ENCODE measurements at regions not wholly inside any gene's neighbourhood (a gene's known extent, or its start where the extent isn't known, plus 50 kb on each side); places are given as distances from the start of the nearest gene placed in this dataset.

DNA sequence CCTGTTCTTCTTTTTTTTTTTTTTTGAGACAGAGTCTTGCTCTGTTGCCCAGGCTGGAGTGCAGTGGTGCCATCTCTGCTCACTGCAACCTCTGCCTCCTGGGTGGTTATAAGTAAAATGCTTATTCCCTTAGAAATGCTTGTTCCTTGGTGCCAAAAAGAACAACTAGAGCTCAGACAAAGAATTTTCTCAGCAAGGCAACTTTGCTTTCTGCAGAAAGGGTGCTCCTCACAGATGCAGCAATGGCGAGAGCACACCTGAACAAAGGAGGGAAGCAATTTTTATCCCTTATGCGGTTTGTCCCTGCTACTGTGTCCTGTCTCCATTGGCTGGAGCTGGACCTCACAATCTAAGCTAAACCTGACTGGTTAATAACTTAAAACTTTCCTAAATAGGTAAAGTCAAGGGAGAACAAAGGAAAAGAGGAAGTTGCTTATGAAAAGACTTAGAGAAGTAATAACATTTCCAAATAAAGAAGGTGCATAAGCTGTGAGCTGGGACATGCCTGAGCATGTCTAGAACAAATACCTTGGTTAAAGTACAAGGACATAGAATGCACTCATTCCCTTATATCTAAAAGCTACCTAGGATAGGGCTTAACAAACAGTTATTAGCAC, 90.0 kb upstream of the PRR5 start:
- no peak for DNase-seq

DNA sequence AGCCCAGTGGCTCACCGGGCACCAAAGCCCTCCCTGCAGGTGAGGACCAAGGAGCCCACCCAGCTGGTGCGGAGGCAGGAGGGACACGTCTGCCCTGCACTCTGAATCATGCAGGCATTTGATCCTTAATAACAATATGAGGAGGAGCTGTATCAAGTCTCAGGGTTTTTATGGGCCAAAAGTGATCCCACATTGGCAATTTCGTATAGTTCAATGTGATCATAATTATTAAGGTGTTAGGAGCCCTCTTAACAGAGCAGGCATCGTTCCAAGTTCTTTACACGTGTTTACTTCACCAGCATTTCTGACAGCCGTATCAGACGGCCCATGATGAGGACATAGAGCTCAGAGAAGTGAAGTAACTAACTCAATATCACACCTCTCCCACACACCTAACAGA, 91.9 kb upstream of the PRR5 start:
- no peak for DNase-seq

DNA sequence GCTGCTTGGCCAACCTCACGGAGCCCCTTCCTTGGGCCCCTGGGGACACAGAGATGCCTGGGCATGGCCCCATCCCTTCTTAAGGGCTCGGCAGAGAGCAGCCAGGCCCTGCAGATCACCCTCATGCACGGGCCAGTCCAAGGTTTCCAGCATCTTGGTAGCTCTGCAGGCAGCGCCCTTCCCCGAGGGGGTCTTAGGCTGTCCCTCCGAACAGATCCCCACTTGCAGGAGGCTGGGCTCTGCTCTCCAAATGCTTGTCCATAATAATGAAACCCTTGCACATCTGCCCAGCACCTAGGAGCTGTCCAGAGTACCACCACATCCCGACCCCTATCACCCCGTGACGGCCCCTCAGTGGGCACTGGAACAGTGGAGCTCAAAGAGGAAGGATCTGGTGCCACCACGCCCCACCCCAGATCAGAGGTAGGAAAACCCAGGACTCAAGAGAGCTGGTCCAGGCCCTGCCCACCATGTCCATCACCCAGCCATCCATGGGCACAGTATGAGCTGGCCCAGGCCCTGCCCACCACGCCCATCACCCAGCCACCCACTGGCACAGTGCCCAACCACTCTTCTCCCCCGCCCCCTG, 92.5 kb upstream of the PRR5 start:
- no peak for DNase-seq

DNA sequence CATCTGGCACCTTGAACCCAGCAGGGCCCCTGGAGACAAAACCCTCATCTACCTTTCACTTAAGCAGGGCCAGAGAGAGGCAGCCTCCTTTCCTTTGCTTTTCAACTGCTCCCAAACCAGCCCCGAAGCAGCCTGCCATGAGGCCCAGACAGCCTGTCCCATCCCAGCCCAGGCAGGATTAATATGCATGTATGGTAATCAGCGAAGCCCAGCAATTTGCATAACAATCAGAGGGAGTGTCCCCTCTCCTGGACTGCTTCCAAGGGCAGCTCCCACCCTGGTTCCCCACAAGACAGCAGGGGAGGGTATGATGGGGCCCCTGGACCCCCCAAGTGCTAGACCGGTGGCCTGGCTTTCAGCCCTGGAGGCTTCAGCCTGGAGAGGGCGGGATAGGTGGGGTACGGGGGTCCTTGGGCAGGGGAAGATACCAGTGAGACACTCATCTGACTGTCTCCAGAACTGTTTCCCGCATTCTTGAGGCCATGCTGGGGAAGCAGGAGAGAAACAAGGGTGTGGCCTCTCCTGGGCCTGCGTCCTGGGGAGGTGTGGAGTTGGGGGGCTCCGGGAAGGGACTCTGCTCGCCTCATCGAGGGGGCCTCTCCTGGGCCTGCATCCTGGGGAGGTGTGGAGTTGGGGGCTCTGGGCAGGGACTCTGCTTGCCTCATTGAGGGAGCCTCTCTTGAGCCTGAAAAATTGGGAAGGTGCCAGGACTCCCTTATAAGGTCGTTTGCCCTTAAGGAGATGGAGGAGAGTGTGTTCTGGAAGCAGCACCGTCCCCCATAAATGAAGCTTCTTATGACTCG, 93.2 kb upstream of the PRR5 start:
- DNase-seq: no peak

DNA sequence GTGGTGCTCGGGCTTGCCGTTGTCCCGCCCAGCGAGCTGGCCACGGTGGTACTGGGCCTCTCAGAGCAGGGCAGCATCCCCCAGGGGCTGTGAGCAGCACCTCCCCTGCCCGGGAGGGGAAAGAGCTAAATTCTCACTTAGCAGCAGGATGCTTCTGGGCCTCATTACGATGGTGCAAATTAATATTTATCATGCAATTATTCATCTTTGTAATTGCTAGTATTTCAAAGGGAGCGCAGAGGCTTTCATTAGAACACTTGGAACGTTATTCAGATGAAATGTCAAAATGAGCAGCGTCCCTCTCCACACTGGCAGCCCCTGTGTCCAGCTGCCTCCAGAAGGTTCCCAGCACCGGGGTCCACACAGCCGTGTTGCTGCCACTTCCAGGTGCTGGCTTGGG, 95.9 kb upstream of the PRR5 start:
- DNase-seq: no peak

DNA sequence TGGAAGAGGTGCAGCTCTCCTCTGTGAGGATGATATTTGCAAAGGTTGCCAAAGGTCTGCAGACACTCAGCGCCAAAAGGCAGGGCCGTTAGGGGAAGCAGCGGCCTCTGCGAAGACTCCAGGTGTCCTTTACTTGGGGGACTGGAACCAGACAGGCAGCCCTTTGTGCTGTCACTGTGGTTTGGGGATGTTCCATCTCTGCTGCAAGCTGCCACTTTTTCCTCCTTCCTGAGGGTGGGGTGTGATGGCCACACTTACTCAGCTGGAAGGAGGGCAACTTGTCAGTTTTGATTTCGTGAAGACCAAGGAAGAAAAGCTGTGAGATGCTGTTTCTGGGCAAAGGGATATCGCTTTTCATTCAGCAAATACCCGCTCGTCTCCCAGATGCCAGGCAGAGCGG, 96.5 kb upstream of the PRR5 start:
- peak in 2 of 3 donors; percentile 31 to 35 for DNase-seq

DNA sequence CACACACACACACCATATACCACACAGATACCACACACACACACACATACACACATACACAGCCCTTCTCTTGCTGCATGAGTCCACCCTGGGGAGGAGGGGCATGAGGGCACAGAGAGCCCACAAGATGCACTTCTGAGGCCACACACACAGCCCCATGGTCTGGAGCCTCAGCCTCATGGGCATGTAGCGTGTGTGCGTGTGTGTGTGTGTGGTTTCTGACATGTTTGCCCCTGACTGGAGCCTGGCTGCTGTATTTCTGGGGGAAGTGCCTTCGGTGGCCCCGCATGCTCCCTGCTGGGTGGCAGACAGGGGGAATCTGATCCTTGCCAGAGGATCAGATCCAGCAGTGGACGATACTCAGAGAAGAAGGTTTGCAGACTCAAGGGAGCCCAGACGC, 97.0 kb upstream of the PRR5 start:
- DNase-seq: no peak

DNA sequence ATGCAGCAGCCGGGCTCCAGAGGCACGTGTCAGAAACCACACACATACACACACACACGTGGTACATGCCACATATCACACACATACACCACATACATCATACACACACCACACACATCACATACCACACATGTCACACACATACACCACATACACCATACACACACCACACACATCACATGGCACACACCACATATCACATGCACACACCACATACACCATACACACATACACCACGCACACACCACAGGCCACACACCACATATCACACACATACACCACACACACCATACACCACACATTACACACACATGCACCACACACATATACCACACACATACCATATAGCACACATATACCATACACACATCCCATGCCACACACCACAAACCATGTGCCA, 97.5 kb upstream of the PRR5 start:
- no peak for DNase-seq

DNA sequence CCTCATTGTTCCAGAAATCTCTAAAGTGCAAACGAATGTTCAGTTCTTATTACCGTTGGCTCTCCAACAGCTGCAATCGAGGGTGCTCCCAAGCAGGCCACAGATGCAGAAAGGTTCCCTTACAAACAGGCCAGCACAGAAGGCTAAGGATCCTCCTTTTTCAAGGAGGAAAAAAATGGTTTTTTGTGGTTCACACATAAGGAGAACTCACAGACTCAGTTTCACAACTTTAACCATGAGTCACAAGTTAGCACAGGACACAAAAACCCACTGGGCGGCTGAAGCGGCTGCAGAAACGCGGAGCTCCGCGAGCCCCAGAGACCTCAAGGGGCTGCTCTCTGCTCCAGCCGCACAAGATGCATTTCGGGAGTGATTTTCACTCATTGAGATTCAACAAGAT, 98.2 kb upstream of the PRR5 start:
- peak; percentile 84 to 95 (median 91) for DNase-seq

DNA sequence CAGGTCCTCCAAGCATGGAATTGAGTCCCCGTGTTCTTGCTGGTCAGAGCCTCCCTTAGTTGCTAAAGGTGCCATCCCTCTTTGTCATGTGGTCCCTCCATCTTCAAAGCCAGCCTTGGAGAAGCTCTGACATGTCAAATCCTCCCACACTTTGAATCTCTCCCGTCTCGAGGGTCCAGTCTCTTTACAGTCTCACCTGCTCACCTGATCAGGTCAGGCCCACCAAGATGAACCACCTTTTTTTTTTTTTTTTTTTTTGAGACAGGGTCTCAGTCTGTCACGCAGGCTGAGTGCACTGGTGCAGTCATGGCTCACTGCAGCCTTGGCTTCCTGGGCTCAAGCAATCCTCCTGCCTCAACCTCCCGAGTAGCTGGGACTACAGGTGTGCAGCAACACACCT, 100.3 kb upstream of the PRR5 start:
- DNase-seq: no peak

DNA sequence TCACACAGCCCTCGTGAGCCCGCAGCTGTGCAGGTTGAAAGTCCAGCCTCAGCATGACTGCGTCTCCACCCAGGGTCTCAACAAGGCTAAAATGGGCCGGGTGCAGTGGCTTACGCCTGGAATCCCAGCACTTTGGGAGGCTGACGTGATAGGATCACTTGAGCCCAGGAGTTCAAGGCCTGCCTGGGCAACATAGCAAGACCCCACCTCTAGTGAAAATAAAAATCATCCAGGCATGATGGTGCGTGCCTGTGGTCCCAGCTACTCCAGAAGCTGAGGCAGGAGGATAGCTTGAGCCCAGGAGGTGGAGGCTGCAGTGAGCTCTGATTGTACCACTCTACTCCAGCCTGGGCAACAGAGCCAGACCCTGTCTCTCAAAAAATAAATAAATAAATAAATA, 100.8 kb upstream of the PRR5 start:
- DNase-seq: no peak

DNA sequence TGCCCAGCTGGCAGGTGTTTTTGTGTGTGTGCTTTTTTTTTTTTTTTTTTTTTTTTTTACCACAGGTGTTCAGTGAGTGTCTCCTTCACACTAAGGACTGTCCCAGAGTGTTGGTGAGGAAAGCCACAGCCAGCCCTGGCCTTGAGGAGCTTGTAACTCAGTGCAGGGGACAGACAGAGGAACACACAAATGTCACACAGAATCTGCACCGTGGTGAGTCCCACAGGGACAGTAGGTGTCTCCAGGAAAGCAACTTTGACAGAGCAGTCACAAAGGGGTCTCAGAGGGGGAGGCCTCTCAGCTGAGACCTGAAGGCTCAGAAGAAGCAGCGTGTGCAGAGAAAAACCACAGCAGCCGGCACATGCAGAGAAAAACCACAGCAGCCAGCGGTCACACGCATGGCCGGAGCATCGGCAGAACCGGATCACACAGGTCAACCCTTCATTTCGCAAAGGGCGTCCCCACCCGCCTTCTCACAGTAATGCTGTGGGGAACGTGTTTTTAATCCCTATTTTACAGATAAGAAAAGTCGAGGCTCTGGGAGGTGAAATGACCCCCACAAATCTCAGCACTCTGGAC, 101.7 kb upstream of the PRR5 start:
- DNase-seq: no peak

DNA sequence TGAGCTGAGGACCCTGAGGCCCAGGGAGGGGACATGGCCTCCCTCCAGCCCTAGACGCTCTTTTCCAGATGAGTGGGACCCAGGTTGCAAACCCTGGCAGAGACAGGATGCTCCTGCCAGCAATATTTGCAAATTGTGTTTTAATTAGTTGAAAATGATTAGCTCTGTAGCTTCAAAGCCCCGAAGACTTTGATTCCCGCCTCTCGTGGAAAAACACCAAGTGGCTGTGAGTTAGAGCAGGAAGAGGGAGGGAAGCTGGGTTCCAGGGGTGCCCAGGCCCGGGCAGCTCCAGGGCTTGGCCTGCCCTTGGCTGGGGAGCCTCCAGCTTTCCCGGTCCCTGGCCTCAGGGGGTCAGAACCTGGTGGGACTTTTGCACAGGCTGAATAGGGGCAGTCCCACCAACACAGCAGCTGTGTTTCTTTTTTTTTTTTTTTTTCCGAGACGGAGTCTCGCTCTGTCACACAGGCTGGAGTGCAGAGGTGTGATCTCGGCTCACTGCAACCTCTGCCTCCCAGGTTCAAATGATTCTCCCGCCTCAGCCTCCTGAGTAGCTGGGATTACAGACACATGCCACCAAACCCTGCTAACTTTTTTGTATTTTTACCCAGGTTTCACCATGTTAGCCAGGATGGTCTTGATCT, 101.6 kb upstream of the RTL6 start:
- DNase-seq: no peak

DNA sequence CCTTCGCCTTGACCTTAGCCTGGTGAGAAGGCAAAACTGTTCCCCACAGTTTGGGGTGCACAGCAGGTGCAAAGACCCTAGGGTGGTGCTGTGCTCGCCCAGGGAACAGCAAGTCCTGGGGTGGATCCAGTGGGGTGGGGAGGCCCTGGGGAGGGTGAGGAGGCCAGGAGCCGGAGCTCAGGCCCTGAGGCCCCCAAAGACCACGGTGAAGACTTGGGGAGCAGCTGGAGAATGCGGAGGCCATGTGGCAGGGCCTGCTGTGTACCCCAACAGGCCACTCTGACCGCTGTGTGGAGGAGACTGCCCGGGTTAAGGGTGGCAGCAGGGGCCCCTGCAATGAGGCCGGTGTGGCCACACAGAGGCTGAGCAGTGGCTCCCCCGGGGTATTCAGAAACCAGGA, 101.1 kb upstream of the RTL6 start:
- DNase-seq: no peak

DNA sequence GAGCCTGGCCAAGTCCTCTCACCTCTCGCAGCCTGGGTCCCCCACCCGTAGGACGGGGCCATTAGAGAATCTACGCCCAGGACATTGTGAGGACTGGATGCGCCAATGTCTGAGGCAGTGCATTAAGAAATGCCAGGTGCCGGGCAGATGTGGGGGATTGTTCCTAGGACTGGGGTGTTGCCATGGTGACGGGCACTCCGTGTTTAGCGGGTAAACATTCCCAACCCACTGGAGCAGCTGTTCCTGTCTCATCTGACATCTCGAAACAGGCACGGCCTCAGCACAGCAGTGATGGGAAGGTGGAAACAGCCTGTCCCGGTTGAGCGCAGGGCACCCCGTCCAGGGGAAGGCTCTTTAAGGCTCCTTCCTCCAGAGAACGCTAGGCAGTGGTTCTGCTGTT, 99.6 kb upstream of the RTL6 start:
- DNase-seq: no peak

DNA sequence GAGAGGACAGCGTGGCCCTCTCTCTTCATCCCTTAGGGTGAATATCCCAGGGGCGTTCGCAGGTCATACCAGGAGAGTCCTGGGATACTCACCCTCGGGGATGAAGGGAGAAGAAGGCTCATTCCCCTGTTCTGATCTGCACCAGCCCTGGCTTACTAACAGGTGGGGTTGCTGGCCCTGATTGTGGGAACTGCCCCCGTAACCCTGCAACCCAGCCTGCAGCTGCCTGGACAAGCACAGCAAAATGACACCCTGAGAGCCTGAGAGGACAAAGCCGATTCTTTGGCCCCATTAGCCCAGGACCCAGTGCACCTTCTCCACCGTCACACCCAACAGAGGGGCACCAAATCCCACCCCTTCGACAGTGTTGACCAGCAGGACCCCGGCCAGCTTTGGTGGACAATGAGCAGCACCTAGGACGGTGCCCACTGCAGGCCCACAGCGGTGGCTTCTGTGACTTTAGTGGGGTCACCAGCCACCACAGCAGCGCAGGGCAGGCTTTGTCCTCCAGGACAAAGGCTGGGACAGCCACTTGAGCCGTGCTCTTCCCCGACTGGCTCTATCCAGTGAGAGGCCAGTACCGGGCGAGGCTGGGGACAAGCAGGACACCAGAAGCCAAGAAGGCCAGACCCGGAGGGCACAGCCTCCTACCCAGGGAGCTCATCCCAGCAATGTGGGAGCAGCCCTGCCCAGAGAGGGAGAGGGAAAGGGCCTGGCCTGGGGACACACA, 98.5 kb upstream of the RTL6 start:
- no peak for DNase-seq

DNA sequence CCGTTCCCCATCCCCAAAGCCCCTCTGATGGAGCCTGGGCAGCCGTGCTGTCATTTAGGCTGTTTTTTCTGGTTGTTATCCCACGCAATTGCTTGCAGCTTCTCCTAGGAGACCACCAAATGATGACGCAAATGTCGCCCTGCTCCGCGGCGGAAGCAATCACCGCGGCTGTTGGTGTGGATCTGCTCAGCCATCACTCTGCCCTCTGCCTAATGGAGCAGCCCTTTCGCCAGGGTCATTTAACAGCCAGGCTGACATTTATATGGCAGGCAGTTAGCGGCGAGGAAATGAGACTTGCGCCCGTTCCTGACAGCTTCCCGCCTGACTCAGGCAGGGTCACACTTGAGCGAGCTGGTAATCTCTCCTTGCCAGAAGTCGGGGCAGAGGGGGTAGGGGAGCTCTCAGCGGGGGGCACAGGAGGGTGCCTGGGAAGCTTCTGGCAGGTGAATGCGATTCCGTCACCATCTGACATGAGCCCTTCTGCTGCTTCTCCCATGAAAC, 97.9 kb upstream of the RTL6 start:
- DNase-seq: peak; percentile 44 to 47 (median 47)

DNA sequence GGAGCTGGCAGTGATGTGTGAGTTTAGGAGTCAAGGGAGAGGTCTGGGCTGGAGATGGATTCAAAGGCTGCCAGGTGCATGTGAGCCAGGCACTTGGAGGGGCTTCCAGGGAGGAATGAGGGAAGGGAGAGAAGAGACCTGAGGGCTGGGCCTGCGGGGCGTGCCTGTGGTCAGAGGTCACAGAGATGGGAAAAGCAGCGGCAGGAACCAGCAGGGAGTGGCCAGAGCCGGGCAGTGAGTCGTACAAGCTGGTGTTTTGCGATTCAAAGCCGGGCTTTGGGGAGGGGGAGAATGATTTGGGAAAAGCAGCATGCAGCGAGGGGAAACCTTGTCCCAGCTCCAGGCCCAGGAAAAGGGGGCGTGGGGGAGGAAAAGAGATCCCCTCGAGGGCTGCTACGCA, 96.9 kb upstream of the RTL6 start:
- no peak for DNase-seq

DNA sequence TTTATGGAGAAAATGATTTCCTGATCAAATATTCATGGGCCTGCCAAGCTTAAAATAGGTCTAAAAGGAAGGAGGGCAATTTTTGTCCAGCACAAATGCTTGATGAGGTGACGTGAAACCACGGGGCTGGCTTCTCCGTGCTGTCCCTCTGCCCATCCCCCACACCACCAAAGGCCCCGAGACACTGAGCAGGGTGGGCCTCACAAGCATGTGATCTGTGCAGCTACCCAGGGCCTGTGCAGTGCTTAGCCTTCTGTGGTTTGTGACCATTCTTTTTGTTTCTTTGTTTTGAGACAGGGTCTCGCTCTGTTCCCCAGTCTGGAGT, 94.8 kb upstream of the RTL6 start:
- no peak for DNase-seq

DNA sequence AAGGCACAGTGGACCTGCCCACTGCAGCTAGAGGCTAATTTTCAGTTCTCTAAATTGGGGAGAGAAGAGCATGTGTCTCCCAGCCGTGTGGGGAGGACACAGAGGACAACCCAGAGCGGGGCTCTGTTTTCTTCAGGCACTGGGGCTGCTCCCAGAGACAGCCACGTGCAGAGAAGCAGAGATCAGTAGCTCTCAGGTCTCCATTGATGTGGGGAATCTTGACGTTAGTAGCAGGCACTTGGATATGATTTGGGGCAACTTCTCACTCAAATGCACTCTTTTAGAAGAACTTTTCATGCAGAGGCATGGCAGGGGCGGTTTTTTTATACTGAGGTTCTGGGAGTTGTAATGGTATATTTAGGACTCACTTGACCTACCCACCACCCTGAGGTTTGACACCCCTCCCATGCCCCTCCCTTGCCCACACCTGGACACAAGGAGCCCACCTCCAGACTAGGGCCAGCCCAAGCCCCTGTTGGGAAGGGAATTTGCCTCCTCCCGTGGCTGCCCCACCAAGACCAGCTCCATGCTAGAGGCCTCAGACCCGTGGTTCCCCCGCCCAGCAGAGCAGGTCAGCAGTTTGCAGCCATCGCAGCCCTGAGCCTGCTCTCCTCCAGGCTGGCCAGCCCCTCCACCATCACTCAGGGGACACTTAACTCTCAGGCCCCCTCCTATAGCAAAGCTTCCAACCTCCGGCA, 94.2 kb upstream of the RTL6 start:
- DNase-seq: no peak

DNA sequence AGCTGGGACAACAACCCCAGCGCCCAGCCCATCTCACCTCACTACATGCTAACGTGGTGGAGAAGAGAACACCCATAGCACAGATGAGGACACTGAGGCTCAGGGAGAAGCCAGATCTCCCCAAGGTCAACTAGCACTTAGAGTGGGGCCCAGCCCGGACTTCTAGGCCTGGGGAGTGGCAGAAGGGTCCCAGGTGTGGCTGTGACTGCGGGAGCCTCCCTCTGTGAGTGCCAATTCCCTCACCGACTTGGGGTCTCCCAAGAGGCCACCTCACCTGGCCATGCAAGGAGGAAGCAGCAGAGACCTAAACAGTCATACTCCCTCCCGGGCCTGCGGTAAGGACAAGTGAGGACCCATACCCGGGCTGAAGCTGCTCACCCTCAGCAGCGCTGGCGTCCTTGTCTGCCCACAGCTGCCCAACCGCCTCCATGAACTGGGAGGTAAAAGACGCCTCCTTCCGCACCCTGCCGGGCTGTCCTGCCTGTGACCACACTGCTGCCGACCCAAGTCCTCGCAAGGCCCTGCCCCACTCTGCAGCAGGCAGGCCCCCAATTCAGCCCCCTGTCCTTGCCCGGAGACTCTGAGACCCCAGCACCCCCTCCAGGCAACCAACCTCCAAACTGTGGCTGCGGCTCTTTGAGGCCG, 93.2 kb upstream of the RTL6 start:
- DNase-seq: no peak

DNA sequence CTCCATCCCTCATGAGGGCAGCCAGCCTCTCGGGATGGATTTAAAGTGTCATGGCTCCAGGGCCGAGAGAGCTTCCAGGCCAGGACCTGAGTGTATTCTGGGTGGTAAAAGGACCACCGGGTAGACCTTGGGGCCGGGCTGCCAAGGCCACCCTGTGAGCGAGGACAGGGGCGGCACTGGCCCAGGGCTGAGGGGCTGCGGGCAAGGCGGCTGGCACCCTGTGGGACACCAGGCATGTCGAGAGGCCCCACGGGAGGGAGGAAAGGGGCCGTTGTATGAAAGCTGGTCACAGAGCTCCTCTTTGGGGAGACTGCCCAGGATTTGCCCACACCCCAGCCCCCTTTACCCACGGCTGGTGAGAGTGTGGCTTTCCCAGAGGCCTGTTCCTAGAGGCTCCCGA, 92.3 kb upstream of the RTL6 start:
- DNase-seq: no peak

Measured in suppressor macrophage treated with lipopolysaccharide for 1 hour (primary cell).